Stimulated activated CD8-positive, alpha-beta memory T cell treated with anti-CD3 and anti-CD28 coated beads, Interleukin-7, amount 100 ng/mL, for 24 hours (primary cell): ENCODE measurements at regions not wholly inside any gene's neighbourhood (a gene's known extent, or its start where the extent isn't known, plus 50 kb on each side); places are given as distances from the start of the nearest gene placed in this dataset.

Experiments
- DNase-seq: peaks from one replicate; pipeline ENCODE4 v3.0.0-alpha.2; 2020; ENCODE audit warnings: low read depth

- DNase-seq: no peak
Measured at GRCh38 chrX:51437521-51437920, 58.9 kb downstream of the NUDT11 start.

- no peak for DNase-seq
Measured at GRCh38 chrX:51435101-51435500, 61.3 kb downstream of the NUDT11 start.

- no peak for DNase-seq
Measured at GRCh38 chrX:51421972-51422597, 74.3 kb downstream of the NUDT11 start.

- no peak for DNase-seq
Measured at GRCh38 chrX:51420610-51421009, 75.8 kb downstream of the NUDT11 start.

GRCh38 chrX:51408462-51408861, 75.8 kb downstream of the NUDT10 start:
- DNase-seq: no peak

- DNase-seq: no peak
Measured at GRCh38 chrX:51407520-51408409, 75.1 kb downstream of the NUDT10 start.

GRCh38 chrX:51406688-51407519, 74.3 kb downstream of the NUDT10 start:
- no peak for DNase-seq

GRCh38 chrX:51404445-51404844, 71.8 kb downstream of the NUDT10 start:
- no peak for DNase-seq

- DNase-seq: peak; percentile 2
Measured at GRCh38 chrX:51395810-51396728, 63.4 kb downstream of the NUDT10 start.

- DNase-seq: no peak
Measured at GRCh38 chrX:51395480-51395809, 62.8 kb downstream of the NUDT10 start.
